GM12878 (cell line): ENCODE measurements at regions not wholly inside any gene's neighbourhood (a gene's known extent, or its start where the extent isn't known, plus 50 kb on each side); places are given as distances from the start of the nearest gene placed in this dataset.

ENCODE experiments used
- ATAC-seq: fragments of 200-7000 bp; cut with Tn5 transposase; 3 replicates; pipeline ENCODE4 v1.9.1; 2020; ENCODE audit warnings: mild to moderate bottlenecking, moderate library complexity
- BruUV-seq: library from RNA; stranded (reverse); fragments of 400-500 nt; replicated peaks from 2 replicates; lab custom pipeline; 2021; lab: Mats Ljungman, UMichigan
- CTCF ChIA-PET: fragments of 300-600 bp; sonication (Branson Sonifier 250); formaldehyde crosslinking; extraction: SDS; loops from one replicate; lab custom pipeline; 2021; ENCODE audit warnings: inconsistent platforms; lab: Yijun Ruan, JAX
- POLR2A ChIA-PET: fragments of 350-600 bp; formaldehyde crosslinking; extraction: SDS; loops from one replicate; lab custom pipeline; 2021; ENCODE audit warnings: inconsistent platforms; lab: Charles Lee
- RAD21 ChIA-PET: fragments of 300-600 bp; sonication (Branson Sonifier 250); formaldehyde crosslinking; loops from one replicate; lab custom pipeline; 2023; ENCODE audit warnings: antibody characterized with exemption; ENCODE audit not compliant: unreplicated experiment; lab: Charles Lee
- SMC1A ChIA-PET: fragments of 300-600 bp; sonication (Branson Sonifier 250); formaldehyde crosslinking; loops from one replicate; lab custom pipeline; 2023; ENCODE audit not compliant: unreplicated experiment, uncharacterized antibody; lab: Charles Lee
- DNase-seq: peaks from one replicate; pipeline ENCODE4 v3.0.0-alpha.2; 2011; ENCODE audit warnings: low read depth, low spot score
- FAIRE-seq: peaks from 3 replicates; lab custom pipeline; 2011; peaks lifted over from hg19 to GRCh38; lab: Jason Lieb, UNC
- H2AFZ ChIP-seq: 2 replicates; pipeline ENCODE4 v1.6.0; 2011; ENCODE audit warnings: low read depth, low read length, control low read depth; ENCODE audit not compliant: control insufficient read depth
- H3K27ac ChIP-seq: 2 replicates; pipeline ENCODE4 v1.5.1; 2011; ENCODE audit warnings: control low read depth; ENCODE audit not compliant: control insufficient read depth, insufficient read depth
- H3K27me3 ChIP-seq, 2 experiments: replicated peaks in 1 of 2; 2 replicates each; pipeline versions ENCODE4 v1.6.0 to v1.6.1; 2011; ENCODE audit warnings: low read length in 1 of 2; ENCODE audit not compliant: control insufficient read depth in 2 of 2, insufficient read depth in 2 of 2
- H3K36me3 ChIP-seq, 2 experiments: 2 replicates each; pipeline ENCODE4 v1.5.1; 2011; ENCODE audit warnings: low read length in 1 of 2; ENCODE audit not compliant: control insufficient read depth in 2 of 2, insufficient read depth in 2 of 2
- H3K4me1 ChIP-seq: 2 replicates; pipeline ENCODE4 v1.6.1; 2011; ENCODE audit warnings: mild to moderate bottlenecking, low read length, moderate library complexity, mixed read lengths; ENCODE audit not compliant: control insufficient read depth, insufficient read depth
- H3K4me2 ChIP-seq: 2 replicates; pipeline ENCODE4 v1.6.0; 2011; ENCODE audit warnings: control low read depth; ENCODE audit not compliant: control insufficient read depth, insufficient read depth
- H3K4me3 ChIP-seq: fragments of 200-600 bp; sonication (generic); 2 replicates; pipeline ENCODE4 v1.5.1; 2016
- H3K79me2 ChIP-seq: 2 replicates; pipeline ENCODE4 v1.6.0; 2011; ENCODE audit warnings: low read length; ENCODE audit not compliant: control insufficient read depth, insufficient read depth
- H3K9ac ChIP-seq: 2 replicates; pipeline ENCODE4 v1.8.0; 2011; ENCODE audit warnings: low read length, control low read depth, mixed read lengths; ENCODE audit not compliant: control insufficient read depth, insufficient read depth
- H3K9me3 ChIP-seq: replicated peaks from 3 replicates; pipeline ENCODE4 v1.5.1; 2011; ENCODE audit warnings: mild to moderate bottlenecking, low read length; ENCODE audit not compliant: control insufficient read depth, insufficient read depth
- H4K20me1 ChIP-seq: 2 replicates; pipeline ENCODE4 v1.6.0; 2011; ENCODE audit not compliant: control insufficient read depth, insufficient read depth
- BHLHE40 ChIP-seq, 2 experiments: fragments of 450-650 bp in 1 of 2; IDR thresholded peaks; 2 replicates each; pipeline ENCODE4 v1.6.1; 2011 to 2017; ENCODE audit warnings: low read depth in 2 of 2, borderline replicate concordance in 1 of 2, improper control_type of control experiment in 1 of 2, low read length in 1 of 2, mild to moderate bottlenecking in 1 of 2
- BMI1 ChIP-seq: fragments of 450-650 bp; IDR thresholded peaks from 2 replicates; pipeline ENCODE4 v1.6.1; 2016; ENCODE audit warnings: mild to moderate bottlenecking, moderate library complexity, borderline replicate concordance
- CBX3 ChIP-seq: fragments of 200-600 bp; sonication (generic); IDR thresholded peaks from 2 replicates; pipeline ENCODE4 v1.6.1; 2016; ENCODE audit warnings: low read depth, borderline replicate concordance
- IRF4 ChIP-seq: IDR thresholded peaks from 2 replicates; pipeline ENCODE4 v1.6.1; 2011; ENCODE audit warnings: low read depth, low read length
- KLF5 ChIP-seq: fragments of 450-650 bp; IDR thresholded peaks from 2 replicates; pipeline ENCODE4 v1.6.1; 2014; ENCODE audit warnings: mild to moderate bottlenecking; ENCODE audit not compliant: partially characterized antibody
- POU2F2 ChIP-seq: IDR thresholded peaks from 3 replicates; pipeline ENCODE4 v1.6.1; 2011; ENCODE audit warnings: low read depth, mild to moderate bottlenecking, low read length, borderline replicate concordance
- PRDM15 ChIP-seq: fragments of 450-650 bp; formaldehyde crosslinking; IDR thresholded peaks from 2 replicates; pipeline ENCODE4 v1.4.0; 2020; ENCODE audit warnings: mild to moderate bottlenecking, moderate library complexity
- RAD51 ChIP-seq: fragments of 450-650 bp; IDR thresholded peaks from 2 replicates; pipeline ENCODE4 v1.6.1; 2016; ENCODE audit warnings: moderate library complexity, mild to moderate bottlenecking, inconsistent platforms
- RBBP5 ChIP-seq: fragments of 200-600 bp; sonication (generic); conservative IDR thresholded peaks from 2 replicates; pipeline ENCODE4 v1.6.1; 2016
- RELA ChIP-seq: fragments of 450-650 bp; IDR thresholded peaks from 2 replicates; pipeline ENCODE4 v1.8.0; 2014; ENCODE audit warnings: borderline replicate concordance; ENCODE audit not compliant: partially characterized antibody
- TARDBP ChIP-seq: IDR thresholded peaks from 2 replicates; pipeline ENCODE4 v1.6.1; 2016; ENCODE audit warnings: borderline replicate concordance
- WRNIP1 ChIP-seq: IDR thresholded peaks from 2 replicates; pipeline ENCODE4 v1.6.1; 2011; ENCODE audit warnings: low read depth, low read length, improper control_type of control experiment, borderline replicate concordance
- WGBS: methylation state at CpG from one replicate; pipeline ENCODE4 v1.1.6; 2016; ENCODE audit warnings: low lambda C conversion rate; ENCODE audit not compliant: insufficient replicate concordance, insufficient coverage; ENCODE audit errors: missing lambda C conversion rate; 5-methylcytosine and 5-hydroxymethylcytosine counted together
- in situ Hi-C: fragments of 300-500 bp; cut with MboI; formaldehyde crosslinking; loops from 9 replicates; pipeline ENCODE4 v1.14.3; 2018; ENCODE audit warnings: mixed read lengths
- intact Hi-C: fragments of 100-400 bp; cut with micrococcal nuclease; formaldehyde crosslinking; loops from one replicate; pipeline ENCODE4 v1.14.2; 2022; ENCODE audit not compliant: unreplicated experiment
- TF ChIP-seq, protein P1 (sequence below): fragments of 450-650 bp; IDR thresholded peaks from 2 replicates; pipeline ENCODE4 v1.6.1; 2016; ENCODE audit warnings: mild to moderate bottlenecking

DNA sequence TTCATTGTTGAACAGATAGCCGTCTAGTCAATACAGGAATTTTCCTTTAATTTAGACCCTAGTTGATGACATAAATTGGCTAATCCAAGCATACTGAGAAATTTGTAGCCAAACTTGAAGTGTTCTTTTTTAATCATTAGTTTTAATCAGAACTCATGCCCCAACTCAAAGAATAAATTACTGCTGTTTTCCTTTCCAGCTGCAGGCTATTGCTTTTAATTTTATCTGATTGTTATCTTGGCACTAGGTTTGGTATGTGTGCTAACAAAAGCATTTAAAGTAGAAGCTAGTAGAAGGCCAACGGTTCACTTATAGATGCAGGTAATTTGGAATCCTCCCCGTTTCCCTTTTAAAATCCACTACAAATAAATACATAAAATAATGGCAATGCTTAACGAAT is 188.5 kb downstream of the CD109 start:
- Histone ChIP-seq H3K27ac (no peak overlapping the region), H4K20me1 (no peaks in the 10 kb centered on the region), H3K4me3 (no peak overlapping the region), H3K79me2 (no peaks in the 10 kb centered on the region), H3K36me3 (no peaks in the 10 kb centered on the region), H3K27me3 (no peaks in the 10 kb centered on the region), H3K4me2 (no peak overlapping the region), H3K9me3 (no peaks in the 10 kb centered on the region), H3K9ac (no peak overlapping the region), H3K4me1 (no peaks in the 10 kb centered on the region), H2AFZ (no peak overlapping the region)
- no peak for TF ChIP-seq BMI1
- no peak for TF ChIP-seq RELA
- no peak for TF ChIP-seq RBBP5
- TF ChIP-seq IRF4: no peak
- TF ChIP-seq RAD51: no peak
- TF ChIP-seq WRNIP1: no peak
- TF ChIP-seq PRDM15 (CRISPR knock-in tag): no peak
- TF ChIP-seq POU2F2: no peak
- TF ChIP-seq TARDBP: no peak
- TF ChIP-seq, protein P1, sequence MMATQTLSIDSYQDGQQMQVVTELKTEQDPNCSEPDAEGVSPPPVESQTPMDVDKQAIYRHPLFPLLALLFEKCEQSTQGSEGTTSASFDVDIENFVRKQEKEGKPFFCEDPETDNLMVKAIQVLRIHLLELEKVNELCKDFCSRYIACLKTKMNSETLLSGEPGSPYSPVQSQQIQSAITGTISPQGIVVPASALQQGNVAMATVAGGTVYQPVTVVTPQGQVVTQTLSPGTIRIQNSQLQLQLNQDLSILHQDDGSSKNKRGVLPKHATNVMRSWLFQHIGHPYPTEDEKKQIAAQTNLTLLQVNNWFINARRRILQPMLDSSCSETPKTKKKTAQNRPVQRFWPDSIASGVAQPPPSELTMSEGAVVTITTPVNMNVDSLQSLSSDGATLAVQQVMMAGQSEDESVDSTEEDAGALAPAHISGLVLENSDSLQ: no peak
- TF ChIP-seq BHLHE40 (IDR thresholded peaks at IDR 0.05; ENCODE audit: borderline replicate concordance in 1 of 2, low read depth in 2 of 2, low read length in 1 of 2): no peak
- no peak for TF ChIP-seq CBX3
- no peak for TF ChIP-seq KLF5
- no TSS peak for BruUV-seq
- no peak for DNase-seq
- ChIA-PET POLR2A (no interaction called here), SMC1A (interaction anchor here (0.7 kb wide), 1 partner anchor 246 kb away, joined by 4 read pairs; no protein-coding TSS in a partner anchor), CTCF (interaction anchor here (1.1 kb wide), 1 partner anchor 28 kb away, joined by 3 read pairs; no protein-coding TSS in a partner anchor), RAD21 (no interaction called here)
- no peak for FAIRE-seq
- WGBS: 29% methylated on average over 4 of the region's 4 CpGs
- no peak for ATAC-seq
- in situ Hi-C loops: no loop called here
- intact Hi-C loops: no loop called here
